ENCODE measurements at regions not wholly inside any gene's neighbourhood (a gene's known extent, or its start where the extent isn't known, plus 50 kb on each side); places are given as distances from the start of the nearest gene placed in this dataset.

DNA sequence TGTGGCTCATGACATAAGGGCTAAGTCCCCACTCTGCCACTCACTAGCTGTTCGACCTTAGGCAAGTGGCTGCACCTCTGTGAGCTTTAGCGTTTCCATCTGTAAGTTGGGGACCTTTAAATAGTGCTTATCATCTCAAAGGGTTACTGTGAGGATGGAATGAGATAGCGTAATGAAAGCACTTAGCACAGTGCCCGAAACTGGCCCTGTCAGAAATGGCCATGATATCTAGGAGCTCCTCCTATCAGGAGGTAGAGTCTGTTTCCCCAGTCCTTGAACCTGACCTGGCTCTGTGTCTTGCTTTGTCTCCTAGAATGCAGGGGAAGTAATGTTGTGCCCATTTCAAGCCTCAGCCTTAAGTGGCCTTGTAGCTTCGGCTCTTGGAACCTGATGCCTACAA lies 211.0 kb downstream of the RBM19 start:
- no peaks in the 10 kb centered on the region for H3K4me1 ChIP-seq (replicated peaks in 1 of 2)
- TF ChIP-seq POLR2A (IDR thresholded peaks at IDR 0.05) (no peak), CTCF (IDR thresholded peaks at IDR 0.05) (no peak)
- no peaks in the 10 kb centered on the region for H3K9me3 ChIP-seq (replicated peaks in 1 of 3)
- intact Hi-C loops (cut with DNase I), result no loop called here
- no peaks in the 10 kb centered on the region for H3K36me3 ChIP-seq (replicated peaks in 1 of 2)
- H3K4me3 ChIP-seq, result no peak overlapping the region
- H3K27ac ChIP-seq, result no peak overlapping the region
- no peaks in the 10 kb centered on the region for H3K27me3 ChIP-seq
- DNase-seq, result no peak
- WGBS, 4 donors, result 70 to 83% (median 78%) methylated on average over 3 to 5 of the region's 5 CpGs

- TF ChIP-seq CTCF (IDR thresholded peaks at IDR 0.05), result no peak
- no peak for TF ChIP-seq POLR2A (IDR thresholded peaks at IDR 0.05)
- 80 to 91% (median 84%) methylated on average over 2 of the region's 2 CpGs for WGBS, 4 donors
- DNase-seq, result no peak
These were observed 214.6 kb downstream of the RBM19 start for GRCh38 chr12:113751513-113751912.

GRCh38 chr12:113749433-113749815 lies 216.7 kb downstream of the RBM19 start:
- intact Hi-C loops (cut with DNase I), result no loop called here
- DNase-seq, result no peak
- Histone ChIP-seq H3K27me3 (peaks cover 4% of the 10 kb centered on the region), H3K4me3 (no peak overlapping the region), H3K36me3 (replicated peaks in 1 of 2) (no peaks in the 10 kb centered on the region), H3K4me1 (replicated peaks in 1 of 2) (no peaks in the 10 kb centered on the region), H3K9me3 (replicated peaks in 1 of 3) (no peaks in the 10 kb centered on the region), H3K27ac (no peak overlapping the region)
- TF ChIP-seq POLR2A (IDR thresholded peaks at IDR 0.05) (no peak), CTCF (IDR thresholded peaks at IDR 0.05) (no peak)
- 17 to 64% (median 55%) methylated on average over 1 of the region's 1 CpG for WGBS, 4 donors

More at GRCh38 chr12:113751513-113751912, 214.6 kb downstream of the RBM19 start:
- H3K36me3 ChIP-seq (replicated peaks in 1 of 2), result no peaks in the 10 kb centered on the region
- H3K4me1 ChIP-seq (replicated peaks in 1 of 2), result no peaks in the 10 kb centered on the region
- no peaks in the 10 kb centered on the region for H3K9me3 ChIP-seq (replicated peaks in 1 of 3)
- H3K4me3 ChIP-seq, result no peak overlapping the region
- no peaks in the 10 kb centered on the region for H3K27me3 ChIP-seq
- H3K27ac ChIP-seq, result no peak overlapping the region
- intact Hi-C loops (cut with DNase I), result no loop called here

DNA sequence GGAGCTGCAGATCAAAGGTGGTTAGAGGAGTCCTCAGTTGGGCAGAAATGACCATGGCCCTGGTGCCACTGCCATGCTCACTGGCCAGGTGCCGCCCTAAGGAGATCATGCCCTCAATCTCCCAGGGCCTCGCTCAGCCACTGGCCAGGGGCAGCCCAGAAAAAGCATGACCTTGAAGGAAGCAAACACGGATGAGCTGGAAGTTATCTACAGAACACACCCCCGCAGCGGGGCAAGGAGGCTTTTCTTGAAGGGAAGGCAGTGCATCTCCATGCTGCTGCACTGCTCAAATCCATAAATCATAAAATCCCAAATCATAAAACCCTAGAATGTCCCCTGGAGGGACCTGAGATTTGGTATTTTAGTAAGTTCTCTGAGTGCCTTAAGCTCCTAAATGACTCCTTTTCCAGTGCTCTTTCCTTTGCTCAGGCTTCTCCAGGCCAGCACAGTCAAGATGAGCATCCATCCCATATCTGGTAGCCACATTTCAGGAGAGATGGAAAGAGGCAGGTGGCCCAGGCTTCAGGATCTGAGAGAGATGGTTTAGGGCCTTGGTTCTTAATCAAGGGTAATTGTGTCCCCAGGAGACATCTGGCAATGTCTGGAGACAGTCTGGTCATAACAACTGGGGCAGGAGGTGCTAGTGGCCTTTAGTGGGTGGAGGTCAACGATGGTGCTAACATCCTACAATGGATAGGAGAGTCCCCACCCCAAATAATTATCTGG lies 217.3 kb downstream of the RBM19 start:
- Histone ChIP-seq H3K36me3 (replicated peaks in 1 of 2) (no peaks in the 10 kb centered on the region), H3K9me3 (replicated peaks in 1 of 3) (no peaks in the 10 kb centered on the region), H3K27me3 (peaks cover 4% of the 10 kb centered on the region), H3K27ac (no peak overlapping the region), H3K4me1 (replicated peaks in 1 of 2) (no peaks in the 10 kb centered on the region), H3K4me3 (no peak overlapping the region)
- DNase-seq, result no peak
- intact Hi-C loops (cut with DNase I), result no loop called here
- TF ChIP-seq CTCF (IDR thresholded peaks at IDR 0.05) (no peak), POLR2A (IDR thresholded peaks at IDR 0.05) (no peak)
- 36 to 58% (median 46%) methylated on average over 5 to 6 of the region's 6 CpGs for WGBS, 4 donors
